ENCODE measurements at regions not wholly inside any gene's neighbourhood (a gene's known extent, or its start where the extent isn't known, plus 50 kb on each side); places are given as distances from the start of the nearest gene placed in this dataset.

GRCh38 chr9:2285416-2286332 is 270.5 kb downstream of the SMARCA2 start:
- TF ChIP-seq CTCF (IDR thresholded peaks at IDR 0.05) (no peak), POLR2A (IDR thresholded peaks at IDR 0.05) (no peak)

Measured in body of pancreas (tissue), 4 donors.